ENCODE measurements at regions not wholly inside any gene's neighbourhood (a gene's known extent, or its start where the extent isn't known, plus 50 kb on each side); places are given as distances from the start of the nearest gene placed in this dataset.

- Histone ChIP-seq H3K27me3 (ENCODE audit: control insufficient read depth in 1 of 2, insufficient read depth in 2 of 2, low read length in 2 of 2) (no peaks in the 10 kb centered on the region), H3K36me3 (ENCODE audit: control insufficient read depth in 2 of 2, insufficient read depth in 2 of 2, low read length in 2 of 2) (no peaks in the 10 kb centered on the region), H3K9me3 (ENCODE audit: control insufficient read depth in 2 of 2, low read length in 2 of 2) (no peaks in the 10 kb centered on the region), H3K9ac (ENCODE audit: low read length in 2 of 2) (no peak overlapping the region), H3K27ac (ENCODE audit: low read length) (no peak overlapping the region), H3K4me3 (ENCODE audit: low read length in 2 of 2) (no peak overlapping the region), H3K4me1 (ENCODE audit: control insufficient read depth, insufficient read depth, low read length) (no peaks in the 10 kb centered on the region)
Measured at GRCh38 chr6:168756009-168756634, 315.1 kb downstream of the SMOC2 start.

GRCh38 chr6:168746643-168747042 is 305.7 kb downstream of the SMOC2 start:
- no peak overlapping the region for H3K9ac ChIP-seq (ENCODE audit: low read length in 2 of 2)
- H3K27ac ChIP-seq (ENCODE audit: low read length) = no peak overlapping the region
- H3K4me3 ChIP-seq (ENCODE audit: low read length in 2 of 2) = no peak overlapping the region
- H3K36me3 ChIP-seq (ENCODE audit: control insufficient read depth in 2 of 2, insufficient read depth in 2 of 2, low read length in 2 of 2) = no peaks in the 10 kb centered on the region
- no peaks in the 10 kb centered on the region for H3K4me1 ChIP-seq (ENCODE audit: control insufficient read depth, insufficient read depth, low read length)
- H3K27me3 ChIP-seq (ENCODE audit: control insufficient read depth in 1 of 2, insufficient read depth in 2 of 2, low read length in 2 of 2) = no peaks in the 10 kb centered on the region
- no peaks in the 10 kb centered on the region for H3K9me3 ChIP-seq (ENCODE audit: control insufficient read depth in 2 of 2, low read length in 2 of 2)

- H3K27ac ChIP-seq (ENCODE audit: low read length) = no peak overlapping the region
- H3K4me3 ChIP-seq (ENCODE audit: low read length in 2 of 2) = no peak overlapping the region
- H3K4me1 ChIP-seq (ENCODE audit: control insufficient read depth, insufficient read depth, low read length) = no peaks in the 10 kb centered on the region
Measured at GRCh38 chr6:168746013-168746412, 305.0 kb downstream of the SMOC2 start.

GRCh38 chr6:168744861-168745260 is 303.9 kb downstream of the SMOC2 start:
- H3K27me3 ChIP-seq (ENCODE audit: control insufficient read depth in 1 of 2, insufficient read depth in 2 of 2, low read length in 2 of 2) = no peaks in the 10 kb centered on the region

More at GRCh38 chr6:168746013-168746412, 305.0 kb downstream of the SMOC2 start:
- Histone ChIP-seq H3K27me3 (ENCODE audit: control insufficient read depth in 1 of 2, insufficient read depth in 2 of 2, low read length in 2 of 2) (no peaks in the 10 kb centered on the region), H3K36me3 (ENCODE audit: control insufficient read depth in 2 of 2, insufficient read depth in 2 of 2, low read length in 2 of 2) (no peaks in the 10 kb centered on the region), H3K9ac (ENCODE audit: low read length in 2 of 2) (no peak overlapping the region), H3K9me3 (ENCODE audit: control insufficient read depth in 2 of 2, low read length in 2 of 2) (no peaks in the 10 kb centered on the region)

GRCh38 chr6:168741942-168742782 is 301.2 kb downstream of the SMOC2 start:
- H3K4me3 ChIP-seq (ENCODE audit: low read length in 2 of 2) = no peak overlapping the region
- no peaks in the 10 kb centered on the region for H3K27me3 ChIP-seq (ENCODE audit: control insufficient read depth in 1 of 2, insufficient read depth in 2 of 2, low read length in 2 of 2)

More at GRCh38 chr6:168744861-168745260, 303.9 kb downstream of the SMOC2 start:
- H3K36me3 ChIP-seq (ENCODE audit: control insufficient read depth in 2 of 2, insufficient read depth in 2 of 2, low read length in 2 of 2) = no peaks in the 10 kb centered on the region
- no peak overlapping the region for H3K9ac ChIP-seq (ENCODE audit: low read length in 2 of 2)
- no peaks in the 10 kb centered on the region for H3K4me1 ChIP-seq (ENCODE audit: control insufficient read depth, insufficient read depth, low read length)
- H3K9me3 ChIP-seq (ENCODE audit: control insufficient read depth in 2 of 2, low read length in 2 of 2) = no peaks in the 10 kb centered on the region
- H3K4me3 ChIP-seq (ENCODE audit: low read length in 2 of 2) = no peak overlapping the region
- no peak overlapping the region for H3K27ac ChIP-seq (ENCODE audit: low read length)

GRCh38 chr6:168741305-168741704 is 300.3 kb downstream of the SMOC2 start:
- H3K4me1 ChIP-seq (ENCODE audit: control insufficient read depth, insufficient read depth, low read length) = no peaks in the 10 kb centered on the region
- no peak overlapping the region for H3K4me3 ChIP-seq (ENCODE audit: low read length in 2 of 2)
- H3K9ac ChIP-seq (ENCODE audit: low read length in 2 of 2) = no peak overlapping the region
- no peak overlapping the region for H3K27ac ChIP-seq (ENCODE audit: low read length)
- H3K27me3 ChIP-seq (ENCODE audit: control insufficient read depth in 1 of 2, insufficient read depth in 2 of 2, low read length in 2 of 2) = no peaks in the 10 kb centered on the region
- no peaks in the 10 kb centered on the region for H3K9me3 ChIP-seq (ENCODE audit: control insufficient read depth in 2 of 2, low read length in 2 of 2)
- H3K36me3 ChIP-seq (ENCODE audit: control insufficient read depth in 2 of 2, insufficient read depth in 2 of 2, low read length in 2 of 2) = no peaks in the 10 kb centered on the region

More at GRCh38 chr6:168741942-168742782, 301.2 kb downstream of the SMOC2 start:
- no peak overlapping the region for H3K9ac ChIP-seq (ENCODE audit: low read length in 2 of 2)
- no peaks in the 10 kb centered on the region for H3K4me1 ChIP-seq (ENCODE audit: control insufficient read depth, insufficient read depth, low read length)
- no peaks in the 10 kb centered on the region for H3K9me3 ChIP-seq (ENCODE audit: control insufficient read depth in 2 of 2, low read length in 2 of 2)
- no peaks in the 10 kb centered on the region for H3K36me3 ChIP-seq (ENCODE audit: control insufficient read depth in 2 of 2, insufficient read depth in 2 of 2, low read length in 2 of 2)
- no peak overlapping the region for H3K27ac ChIP-seq (ENCODE audit: low read length)

- H3K27me3 ChIP-seq (ENCODE audit: control insufficient read depth in 1 of 2, insufficient read depth in 2 of 2, low read length in 2 of 2) = no peaks in the 10 kb centered on the region
- no peak overlapping the region for H3K4me3 ChIP-seq (ENCODE audit: low read length in 2 of 2)
- H3K9ac ChIP-seq (ENCODE audit: low read length in 2 of 2) = no peak overlapping the region
- no peak overlapping the region for H3K27ac ChIP-seq (ENCODE audit: low read length)
- no peaks in the 10 kb centered on the region for H3K9me3 ChIP-seq (ENCODE audit: control insufficient read depth in 2 of 2, low read length in 2 of 2)
- H3K36me3 ChIP-seq (ENCODE audit: control insufficient read depth in 2 of 2, insufficient read depth in 2 of 2, low read length in 2 of 2) = no peaks in the 10 kb centered on the region
- H3K4me1 ChIP-seq (ENCODE audit: control insufficient read depth, insufficient read depth, low read length) = peaks cover 2% of the 10 kb centered on the region
Measured at GRCh38 chr6:168739381-168739780, 298.4 kb downstream of the SMOC2 start.

- no peaks in the 10 kb centered on the region for H3K27me3 ChIP-seq (ENCODE audit: control insufficient read depth in 1 of 2, insufficient read depth in 2 of 2, low read length in 2 of 2)
- no peak overlapping the region for H3K27ac ChIP-seq (ENCODE audit: low read length)
- H3K4me1 ChIP-seq (ENCODE audit: control insufficient read depth, insufficient read depth, low read length) = peaks cover 4% of the 10 kb centered on the region
- no peaks in the 10 kb centered on the region for H3K36me3 ChIP-seq (ENCODE audit: control insufficient read depth in 2 of 2, insufficient read depth in 2 of 2, low read length in 2 of 2)
- no peak overlapping the region for H3K9ac ChIP-seq (ENCODE audit: low read length in 2 of 2)
- H3K9me3 ChIP-seq (ENCODE audit: control insufficient read depth in 2 of 2, low read length in 2 of 2) = no peaks in the 10 kb centered on the region
- no peak overlapping the region for H3K4me3 ChIP-seq (ENCODE audit: low read length in 2 of 2)
Measured at GRCh38 chr6:168737481-168737880, 296.5 kb downstream of the SMOC2 start.

- Histone ChIP-seq H3K9ac (ENCODE audit: low read length in 2 of 2) (no peak overlapping the region), H3K36me3 (ENCODE audit: control insufficient read depth in 2 of 2, insufficient read depth in 2 of 2, low read length in 2 of 2) (no peaks in the 10 kb centered on the region), H3K4me1 (ENCODE audit: control insufficient read depth, insufficient read depth, low read length) (peaks cover 4% of the 10 kb centered on the region), H3K4me3 (ENCODE audit: low read length in 2 of 2) (no peak overlapping the region), H3K9me3 (ENCODE audit: control insufficient read depth in 2 of 2, low read length in 2 of 2) (no peaks in the 10 kb centered on the region), H3K27me3 (ENCODE audit: control insufficient read depth in 1 of 2, insufficient read depth in 2 of 2, low read length in 2 of 2) (no peaks in the 10 kb centered on the region), H3K27ac (ENCODE audit: low read length) (no peak overlapping the region)
Measured at GRCh38 chr6:168737014-168737413, 296.0 kb downstream of the SMOC2 start.

GRCh38 chr6:168736039-168736438 is 295.1 kb downstream of the SMOC2 start:
- Histone ChIP-seq H3K27me3 (ENCODE audit: control insufficient read depth in 1 of 2, insufficient read depth in 2 of 2, low read length in 2 of 2) (no peaks in the 10 kb centered on the region), H3K27ac (ENCODE audit: low read length) (no peak overlapping the region), H3K9ac (ENCODE audit: low read length in 2 of 2) (no peak overlapping the region)

More at GRCh38 chr6:168736039-168736438, 295.1 kb downstream of the SMOC2 start:
- Histone ChIP-seq H3K4me3 (ENCODE audit: low read length in 2 of 2) (no peak overlapping the region), H3K9me3 (ENCODE audit: control insufficient read depth in 2 of 2, low read length in 2 of 2) (no peaks in the 10 kb centered on the region), H3K36me3 (ENCODE audit: control insufficient read depth in 2 of 2, insufficient read depth in 2 of 2, low read length in 2 of 2) (no peaks in the 10 kb centered on the region), H3K4me1 (ENCODE audit: control insufficient read depth, insufficient read depth, low read length) (peaks cover 4% of the 10 kb centered on the region)
